HL-60 (cell line): ENCODE measurements at regions not wholly inside any gene's neighbourhood (a gene's known extent, or its start where the extent isn't known, plus 50 kb on each side); places are given as distances from the start of the nearest gene placed in this dataset.

ENCODE experiments used
- CTCF ChIP-seq: IDR thresholded peaks from one replicate; pipeline ENCODE4 v1.5.1; 2011; ENCODE audit warnings: low read length, control low read depth, inconsistent platforms; ENCODE audit not compliant: insufficient read depth
- GABPA ChIP-seq: IDR thresholded peaks from 2 replicates; pipeline ENCODE4 v1.6.1; 2012; ENCODE audit warnings: low read depth
- POLR2AphosphoS5 ChIP-seq: IDR thresholded peaks from 2 replicates; pipeline ENCODE4 v1.6.1; 2012; ENCODE audit warnings: low read depth
- REST ChIP-seq: IDR thresholded peaks from 2 replicates; pipeline ENCODE4 v1.6.1; 2012; ENCODE audit warnings: low read depth; ENCODE audit not compliant: insufficient replicate concordance
- SPI1 ChIP-seq: IDR thresholded peaks from 2 replicates; pipeline ENCODE4 v1.6.1; 2012; ENCODE audit warnings: low read depth, mild to moderate bottlenecking, borderline replicate concordance

- TF ChIP-seq REST (no peak), CTCF (no peak), POLR2AphosphoS5 (no peak), SPI1 (no peak), GABPA (no peak)
Observed at GRCh38 chr13:65653613-65654012, 1576.5 kb downstream of the PCDH9 start.
